PC-3 (cell line): ENCODE measurements at regions not wholly inside any gene's neighbourhood (a gene's known extent, or its start where the extent isn't known, plus 50 kb on each side); places are given as distances from the start of the nearest gene placed in this dataset.

ENCODE experiments used
- ATAC-seq: fragments of 200-7000 bp; cut with Tn5 transposase; 2 replicates; pipeline ENCODE4 v1.9.1; 2020; ENCODE audit warnings: mild to moderate bottlenecking, moderate library complexity
- BruUV-seq: library from RNA; stranded (reverse); fragments of 400-500 nt; replicated peaks from 2 replicates; lab custom pipeline; 2021; lab: Mats Ljungman, UMichigan
- CTCF ChIA-PET: fragments of 300-600 bp; sonication (Branson Sonifier 250); formaldehyde crosslinking; loops from one replicate; lab custom pipeline; 2022; ENCODE audit warnings: antibody characterized with exemption; lab: Charles Lee
- POLR2A ChIA-PET: fragments of 300-600 bp; sonication (Branson Sonifier 250); formaldehyde crosslinking; loops from one replicate; lab custom pipeline; 2022; ENCODE audit warnings: antibody characterized with exemption; ENCODE audit not compliant: unreplicated experiment; lab: Charles Lee
- DNase-seq: peaks from one replicate; pipeline ENCODE4 v3.0.0-alpha.2; 2015
- H2AFZ ChIP-seq: fragments of 300-600 bp; sonication (generic); 2 replicates; pipeline ENCODE4 v1.6.0; 2016; ENCODE audit warnings: antibody characterized with exemption, low read length
- H3F3A ChIP-seq: fragments of 300-600 bp; sonication (generic); one replicate; pipeline ENCODE4 v1.6.0; 2017; ENCODE audit warnings: antibody characterized with exemption, low read length, control low read depth, mild to moderate bottlenecking; ENCODE audit not compliant: unreplicated experiment
- H3K27ac ChIP-seq: fragments of 300-600 bp; sonication (generic); 2 replicates; pipeline ENCODE4 v1.5.1; 2016; ENCODE audit warnings: mild to moderate bottlenecking, low read length
- H3K27me3 ChIP-seq: fragments of 300-600 bp; sonication (generic); 2 replicates; pipeline ENCODE4 v1.6.1; 2016; ENCODE audit warnings: low read length, mixed read lengths
- H3K36me3 ChIP-seq: fragments of 300-600 bp; sonication (generic); 2 replicates; pipeline ENCODE4 v1.6.1; 2016; ENCODE audit warnings: low read depth, mixed run types, low read length, mixed read lengths
- H3K4me1 ChIP-seq: fragments of 300-600 bp; sonication (generic); 2 replicates; pipeline ENCODE4 v1.5.1; 2016; ENCODE audit warnings: low read length; ENCODE audit not compliant: insufficient read depth
- H3K4me2 ChIP-seq: fragments of 300-600 bp; sonication (generic); 2 replicates; pipeline ENCODE4 v1.6.0; 2016; ENCODE audit warnings: low read length
- H3K4me3 ChIP-seq: fragments of 300-600 bp; sonication (generic); 2 replicates; pipeline ENCODE4 v1.5.1; 2016; ENCODE audit warnings: mild to moderate bottlenecking, low read length, mixed read lengths
- H3K79me2 ChIP-seq: fragments of 300-600 bp; sonication (generic); 2 replicates; pipeline ENCODE4 v1.6.1; 2017; ENCODE audit warnings: low read length, mixed read lengths
- H3K9ac ChIP-seq: fragments of 300-600 bp; sonication (generic); 2 replicates; pipeline ENCODE4 v1.6.0; 2016; ENCODE audit warnings: mild to moderate bottlenecking, low read length
- H3K9me2 ChIP-seq: fragments of 300-600 bp; sonication (generic); replicated peaks from 2 replicates; pipeline ENCODE4 v1.6.1; 2016; ENCODE audit warnings: mixed run types, low read length, mixed read lengths
- H3K9me3 ChIP-seq: fragments of 300-600 bp; sonication (generic); 2 replicates; pipeline ENCODE4 v1.6.1; 2016; ENCODE audit warnings: low read length, mixed read lengths
- H4K20me1 ChIP-seq: fragments of 300-600 bp; sonication (generic); 2 replicates; pipeline ENCODE4 v1.6.1; 2016; ENCODE audit warnings: low read length, mixed read lengths
- EZH2 ChIP-seq: fragments of 300-600 bp; sonication (generic); IDR thresholded peaks from one replicate; pipeline ENCODE4 v1.6.1; 2017; ENCODE audit warnings: antibody characterized with exemption, mild to moderate bottlenecking, low read length; ENCODE audit not compliant: unreplicated experiment
- EZH2phosphoT487 ChIP-seq: fragments of 300-600 bp; sonication (generic); IDR thresholded peaks from 2 replicates; pipeline ENCODE4 v1.6.1; 2018; ENCODE audit warnings: mild to moderate bottlenecking, antibody characterized with exemption, low read length, borderline replicate concordance
- intact Hi-C: fragments of 100-400 bp; cut with micrococcal nuclease; formaldehyde crosslinking; loops from 2 replicates; pipeline ENCODE4 v1.9.0; 2023
- TF ChIP-seq, protein P1 (sequence below): fragments of 300-600 bp; sonication (generic); conservative IDR thresholded peaks from 2 replicates; pipeline ENCODE4 v1.5.1; 2017; ENCODE audit warnings: antibody characterized with exemption, low read depth, mild to moderate bottlenecking, low read length

DNA sequence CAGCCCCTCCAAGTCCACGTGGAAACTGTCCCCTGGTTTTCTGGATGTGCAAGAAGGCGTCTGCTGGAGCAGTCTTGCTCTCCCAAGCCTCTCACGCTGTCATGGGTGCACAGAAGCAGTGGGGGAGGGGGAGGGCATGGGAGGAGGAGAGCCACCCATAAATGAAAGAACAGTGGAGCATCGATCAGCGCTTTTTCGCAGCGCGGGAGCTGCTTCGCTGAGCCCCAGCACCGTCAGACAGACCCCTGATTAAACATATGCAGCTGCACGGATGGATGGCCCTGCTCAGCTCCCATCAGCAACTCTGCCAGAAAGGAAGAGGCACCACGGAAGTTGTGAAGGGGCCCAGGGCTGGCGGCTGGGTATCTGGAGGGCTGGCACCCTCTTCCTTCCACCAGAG is 264.9 kb downstream of the UQCRFS1 start:
- H3K27me3 ChIP-seq: no peaks in the 10 kb centered on the region

DNA sequence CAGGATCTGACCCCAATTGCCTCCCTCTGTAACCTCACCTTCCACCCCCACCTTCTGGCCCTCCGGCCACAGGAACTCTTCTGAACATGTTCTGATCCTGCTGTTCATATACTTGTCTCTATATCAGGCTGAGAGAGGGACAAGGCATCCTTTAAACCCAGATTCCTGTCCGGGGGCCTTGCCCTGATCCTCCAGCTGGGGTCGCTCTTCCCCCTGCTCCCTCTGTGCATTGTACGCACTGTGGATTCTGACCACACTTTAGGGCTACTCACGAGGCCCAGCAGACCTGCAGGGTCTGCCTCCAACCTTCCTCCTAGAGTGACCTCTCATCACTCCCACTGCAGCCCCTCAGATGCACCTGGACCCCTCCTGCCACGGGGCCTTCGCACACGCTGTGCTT is 269.3 kb downstream of the UQCRFS1 start:
- intact Hi-C loops: no loop called here
- no peak for DNase-seq
- CTCF ChIA-PET: no interaction called here
- H3K9me3 ChIP-seq: no peaks in the 10 kb centered on the region
- no TSS peak for BruUV-seq
- no peaks in the 10 kb centered on the region for H3F3A ChIP-seq
- H3K4me1 ChIP-seq: no peaks in the 10 kb centered on the region
- POLR2A ChIA-PET: no interaction called here
- H3K27me3 ChIP-seq: no peaks in the 10 kb centered on the region
- no peak overlapping the region for H3K9ac ChIP-seq
- no peak overlapping the region for H3K27ac ChIP-seq
- ATAC-seq: no peak
- no peak overlapping the region for H3K4me2 ChIP-seq
- no peaks in the 10 kb centered on the region for H3K9me2 ChIP-seq
- TF ChIP-seq EZH2 (no peak), EZH2phosphoT487 (no peak)
- TF ChIP-seq, protein P1, sequence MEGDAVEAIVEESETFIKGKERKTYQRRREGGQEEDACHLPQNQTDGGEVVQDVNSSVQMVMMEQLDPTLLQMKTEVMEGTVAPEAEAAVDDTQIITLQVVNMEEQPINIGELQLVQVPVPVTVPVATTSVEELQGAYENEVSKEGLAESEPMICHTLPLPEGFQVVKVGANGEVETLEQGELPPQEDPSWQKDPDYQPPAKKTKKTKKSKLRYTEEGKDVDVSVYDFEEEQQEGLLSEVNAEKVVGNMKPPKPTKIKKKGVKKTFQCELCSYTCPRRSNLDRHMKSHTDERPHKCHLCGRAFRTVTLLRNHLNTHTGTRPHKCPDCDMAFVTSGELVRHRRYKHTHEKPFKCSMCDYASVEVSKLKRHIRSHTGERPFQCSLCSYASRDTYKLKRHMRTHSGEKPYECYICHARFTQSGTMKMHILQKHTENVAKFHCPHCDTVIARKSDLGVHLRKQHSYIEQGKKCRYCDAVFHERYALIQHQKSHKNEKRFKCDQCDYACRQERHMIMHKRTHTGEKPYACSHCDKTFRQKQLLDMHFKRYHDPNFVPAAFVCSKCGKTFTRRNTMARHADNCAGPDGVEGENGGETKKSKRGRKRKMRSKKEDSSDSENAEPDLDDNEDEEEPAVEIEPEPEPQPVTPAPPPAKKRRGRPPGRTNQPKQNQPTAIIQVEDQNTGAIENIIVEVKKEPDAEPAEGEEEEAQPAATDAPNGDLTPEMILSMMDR: no peak
- H2AFZ ChIP-seq: no peak overlapping the region
- no peaks in the 10 kb centered on the region for H3K36me3 ChIP-seq
- H3K4me3 ChIP-seq: no peak overlapping the region
- no peaks in the 10 kb centered on the region for H3K79me2 ChIP-seq
- no peaks in the 10 kb centered on the region for H4K20me1 ChIP-seq

More for the DNA sequence above, 264.9 kb downstream of the UQCRFS1 start:
- H2AFZ ChIP-seq: no peak overlapping the region
- no peaks in the 10 kb centered on the region for H3K4me1 ChIP-seq
- BruUV-seq: no TSS peak
- TF ChIP-seq EZH2phosphoT487: no peak
- no peak for TF ChIP-seq EZH2
- TF ChIP-seq, protein P1: no peak
- H3K36me3 ChIP-seq: no peaks in the 10 kb centered on the region
- ChIA-PET CTCF (no interaction called here), POLR2A (no interaction called here)
- H3K4me3 ChIP-seq: no peak overlapping the region
- no peak overlapping the region for H3K4me2 ChIP-seq
- H3K27ac ChIP-seq: no peak overlapping the region
- no peaks in the 10 kb centered on the region for H3K79me2 ChIP-seq
- no peaks in the 10 kb centered on the region for H4K20me1 ChIP-seq
- no peak for ATAC-seq
- no peak for DNase-seq
- no peaks in the 10 kb centered on the region for H3K9me2 ChIP-seq
- no peaks in the 10 kb centered on the region for H3K9me3 ChIP-seq
- H3F3A ChIP-seq: no peaks in the 10 kb centered on the region
- intact Hi-C loops: no loop called here
- no peak overlapping the region for H3K9ac ChIP-seq

DNA sequence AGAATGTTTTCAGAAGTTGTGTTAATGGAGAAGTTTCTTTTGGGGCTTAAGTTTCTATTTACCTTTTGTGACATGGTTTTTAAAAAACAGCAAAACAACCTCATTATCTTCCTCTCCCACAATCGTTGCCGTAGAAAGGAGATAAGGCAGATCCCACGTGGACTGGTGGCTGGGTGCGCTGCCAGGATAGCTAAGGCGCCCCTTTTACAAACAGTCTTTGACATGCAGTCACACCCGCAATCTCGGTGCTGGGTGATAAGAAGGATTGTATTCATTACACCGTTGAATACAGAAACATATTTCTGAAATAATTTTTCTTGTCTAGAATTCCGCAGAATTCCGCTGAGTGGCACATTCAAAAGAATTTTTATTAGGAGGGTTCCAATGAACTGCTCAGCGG is 271.1 kb downstream of the UQCRFS1 start:
- POLR2A ChIA-PET: no interaction called here
- H3K4me1 ChIP-seq: no peaks in the 10 kb centered on the region

More for the DNA sequence above, 271.1 kb downstream of the UQCRFS1 start:
- intact Hi-C loops: no loop called here
- Histone ChIP-seq H2AFZ (no peak overlapping the region), H4K20me1 (no peaks in the 10 kb centered on the region), H3F3A (no peaks in the 10 kb centered on the region), H3K27ac (no peak overlapping the region), H3K27me3 (no peaks in the 10 kb centered on the region), H3K4me2 (no peak overlapping the region), H3K79me2 (no peaks in the 10 kb centered on the region), H3K36me3 (no peaks in the 10 kb centered on the region), H3K9me2 (no peaks in the 10 kb centered on the region), H3K4me3 (no peak overlapping the region), H3K9me3 (no peaks in the 10 kb centered on the region), H3K9ac (no peak overlapping the region)
- TF ChIP-seq EZH2phosphoT487 (no peak), EZH2 (no peak)
- TF ChIP-seq, protein P1: no peak
- CTCF ChIA-PET: no interaction called here
- BruUV-seq: no TSS peak
- DNase-seq: no peak
- no peak for ATAC-seq
